NCI-H2196 (cell line): ENCODE measurements at regions not wholly inside any gene's neighbourhood (a gene's known extent, or its start where the extent isn't known, plus 50 kb on each side); places are given as distances from the start of the nearest gene placed in this dataset.

Source experiments
- DNase-seq: peaks from one replicate; lab custom pipeline; 2025; ENCODE audit not compliant: unreplicated experiment; lab: John Stamatoyannopoulos, UW

DNA sequence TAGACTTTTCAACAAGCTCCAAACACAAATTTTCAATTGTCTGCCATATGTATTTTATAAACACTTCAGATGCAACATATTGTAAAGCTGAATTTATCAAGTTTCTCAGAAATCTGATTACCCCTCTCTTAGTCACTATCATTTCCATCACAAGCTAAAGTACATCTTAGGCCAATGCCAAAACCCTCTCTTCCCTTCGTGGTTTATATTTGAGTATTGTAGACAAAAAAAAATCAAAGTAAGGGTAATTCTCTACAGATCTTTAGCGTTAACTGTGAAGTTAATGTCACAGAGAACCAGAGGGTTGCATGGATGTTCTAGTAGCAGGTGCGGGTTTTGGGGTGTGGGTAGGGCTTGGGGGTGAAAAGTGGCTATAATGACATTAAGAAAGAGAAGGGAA, 387.7 kb upstream of the PTGER4 start:
- no peak for DNase-seq

DNA sequence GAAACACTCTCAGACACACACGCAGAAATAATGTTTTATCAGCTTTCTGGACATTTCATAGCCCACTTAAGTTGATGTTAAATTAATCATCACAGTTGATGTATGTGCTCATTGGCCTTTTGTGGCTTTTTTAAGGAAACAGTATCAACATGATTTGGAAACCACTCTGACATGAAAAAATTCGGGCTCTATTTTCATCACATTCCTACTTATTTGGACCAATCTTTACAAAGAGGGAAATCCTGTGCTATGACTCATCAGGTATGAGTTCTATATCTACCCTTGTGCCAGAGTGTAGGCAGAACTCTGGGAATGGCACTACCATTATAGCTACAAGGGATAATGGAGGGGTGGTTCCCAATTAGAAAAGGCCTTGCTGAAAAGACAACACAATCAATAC, 388.4 kb upstream of the PTGER4 start:
- no peak for DNase-seq

DNA sequence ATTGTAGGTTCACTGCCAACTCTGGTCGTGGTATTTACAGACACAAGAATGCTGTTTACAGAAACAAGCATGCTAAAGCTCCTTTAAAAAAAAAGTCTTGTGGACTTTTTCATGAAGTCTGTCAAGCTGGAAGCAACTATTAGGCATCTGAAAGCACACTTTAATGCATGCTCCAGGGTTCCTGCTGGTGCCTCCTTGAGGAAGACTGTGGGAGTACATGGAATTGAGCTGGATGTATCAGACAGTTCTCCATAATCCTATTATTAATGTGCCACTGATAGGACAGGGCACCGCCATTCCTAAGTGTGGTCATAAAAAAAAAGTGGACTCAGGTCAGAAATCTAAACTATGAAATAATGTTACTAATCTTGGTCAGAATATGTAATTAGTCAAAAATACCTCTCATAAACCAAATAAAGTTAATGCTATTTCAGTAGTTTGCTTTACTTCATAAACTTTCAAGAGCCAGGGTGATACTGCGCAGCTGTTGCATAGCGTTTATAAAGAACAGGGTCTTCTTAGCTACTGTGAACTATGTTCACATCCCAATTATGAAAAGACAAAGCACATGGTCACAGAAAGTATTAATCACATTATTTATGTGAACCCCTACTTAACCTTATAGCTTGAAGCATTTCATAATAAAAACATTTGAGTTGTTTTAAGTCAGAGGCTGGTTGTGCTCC, 390.8 kb upstream of the PTGER4 start:
- DNase-seq, result no peak

DNA sequence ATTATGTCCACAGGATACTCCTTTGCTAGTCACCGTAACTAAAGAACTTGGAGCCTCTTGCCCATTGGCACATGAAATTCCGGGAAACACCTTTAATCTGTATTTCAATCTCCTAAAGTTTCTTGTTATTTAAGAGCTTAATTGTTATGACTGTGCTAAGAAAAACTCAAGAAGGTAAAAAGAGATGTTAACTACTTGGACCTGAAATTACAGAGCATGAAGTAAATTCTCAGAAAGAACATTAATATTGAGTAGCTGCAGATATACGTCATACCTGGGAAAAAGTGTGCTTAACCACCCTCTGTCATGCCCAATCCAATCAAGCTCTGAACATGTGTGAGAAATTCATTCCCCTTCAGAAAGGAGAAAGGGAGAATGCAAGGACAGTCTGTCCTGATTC, 394.9 kb upstream of the PTGER4 start:
- DNase-seq, result no peak

DNA sequence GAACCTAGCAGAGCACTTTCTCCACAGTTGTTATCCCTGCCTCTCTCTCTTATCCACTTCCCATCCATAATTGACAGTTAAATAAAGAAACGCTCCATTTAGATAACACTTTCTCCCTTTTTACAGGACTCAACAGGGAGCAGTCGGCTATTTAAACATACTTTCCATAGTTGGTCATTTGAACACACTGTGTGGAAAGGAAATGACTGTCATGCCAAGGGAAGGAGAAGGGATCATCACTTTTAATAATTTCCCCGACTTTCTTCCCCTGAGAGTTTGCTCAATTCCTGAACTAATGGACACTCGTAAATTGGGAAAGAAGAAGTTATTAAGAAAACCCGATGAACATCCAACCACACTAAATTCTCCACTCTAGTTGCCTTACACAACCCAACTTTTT, 400.8 kb upstream of the PTGER4 start:
- no peak for DNase-seq

DNA sequence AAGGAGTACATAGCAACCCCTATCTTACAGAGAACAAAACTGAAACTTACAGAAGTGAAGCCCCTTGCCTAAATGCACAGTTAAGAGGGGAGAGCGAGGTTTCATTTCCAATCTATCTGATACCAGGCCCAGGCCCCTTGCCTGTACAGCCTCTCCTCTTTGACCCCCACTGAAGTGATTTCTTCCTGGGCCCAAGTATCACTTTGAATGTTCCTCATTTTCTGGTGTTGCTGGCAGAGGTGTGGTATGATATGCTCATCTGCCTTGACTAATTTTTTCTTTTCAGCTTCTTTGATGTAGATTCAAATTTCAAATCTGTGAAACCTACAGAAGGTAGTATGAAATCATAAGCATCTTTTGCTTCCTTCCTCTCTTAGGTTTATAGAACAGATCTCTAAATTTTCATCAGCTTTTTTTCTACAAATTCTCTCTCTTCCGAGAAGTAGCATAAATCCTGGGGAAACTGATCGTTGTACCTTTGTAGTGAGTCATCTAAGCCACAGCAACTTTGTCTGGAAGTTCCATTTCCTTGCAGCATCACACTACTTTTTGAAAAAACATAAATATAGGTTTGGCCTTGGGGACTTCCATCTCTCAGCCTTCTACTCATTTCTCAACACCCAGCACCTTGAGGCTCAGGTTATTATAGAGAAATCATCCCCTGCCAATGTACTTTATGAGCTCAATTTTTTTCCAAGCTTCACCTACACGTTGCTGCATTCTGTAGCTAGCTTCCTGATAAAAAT, 402.4 kb upstream of the PTGER4 start:
- no peak for DNase-seq

DNA sequence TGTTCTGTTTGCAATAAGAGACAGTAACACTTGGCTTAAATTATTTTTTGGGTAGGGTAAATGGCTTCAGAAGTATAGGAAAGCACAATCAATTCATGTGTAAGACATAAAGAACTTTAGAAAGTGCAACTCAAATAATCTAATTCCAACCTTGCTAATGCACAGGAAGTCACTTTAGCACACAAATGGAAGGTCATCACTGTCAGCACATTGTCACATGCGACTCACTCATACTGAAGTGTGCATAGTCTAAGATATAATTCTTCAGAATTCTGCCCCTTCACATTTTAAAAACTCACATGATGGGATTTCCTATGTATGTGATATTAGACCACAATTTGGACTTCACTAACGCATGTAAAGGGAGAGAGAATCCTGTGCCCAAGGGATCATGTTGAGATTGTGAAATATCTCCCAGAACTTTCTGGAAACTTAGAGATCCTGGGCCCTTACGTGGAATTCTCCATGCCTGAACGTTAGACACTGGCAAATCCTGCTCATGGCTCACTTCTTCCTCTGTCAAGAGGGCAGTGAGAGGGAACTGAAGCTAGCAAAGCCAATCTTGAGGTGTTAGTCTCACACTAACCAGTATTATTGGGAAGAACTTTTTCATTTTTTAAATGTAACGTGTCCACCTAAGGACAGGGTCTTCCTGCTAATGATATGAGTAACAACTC, 403.2 kb upstream of the PTGER4 start:
- no peak for DNase-seq

DNA sequence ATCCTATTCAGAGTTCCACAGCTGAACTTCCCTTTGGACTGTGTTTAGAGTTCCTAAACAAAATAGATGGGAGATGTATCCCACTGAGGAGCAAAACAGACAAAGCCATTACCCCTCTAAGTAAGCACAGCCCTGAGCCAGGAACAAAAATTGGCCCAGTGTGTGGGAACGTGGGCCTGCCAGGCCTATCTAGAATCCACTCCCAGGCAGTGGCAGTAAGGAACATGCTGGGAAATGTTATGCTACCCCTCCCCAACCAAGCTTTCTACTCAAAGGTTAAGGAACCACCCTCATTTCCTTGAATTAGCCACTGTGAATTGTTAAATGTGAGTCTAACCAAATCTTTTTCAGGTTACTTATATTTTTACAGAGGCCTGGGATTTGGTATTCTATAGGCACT, 405.1 kb upstream of the PTGER4 start:
- no peak for DNase-seq

DNA sequence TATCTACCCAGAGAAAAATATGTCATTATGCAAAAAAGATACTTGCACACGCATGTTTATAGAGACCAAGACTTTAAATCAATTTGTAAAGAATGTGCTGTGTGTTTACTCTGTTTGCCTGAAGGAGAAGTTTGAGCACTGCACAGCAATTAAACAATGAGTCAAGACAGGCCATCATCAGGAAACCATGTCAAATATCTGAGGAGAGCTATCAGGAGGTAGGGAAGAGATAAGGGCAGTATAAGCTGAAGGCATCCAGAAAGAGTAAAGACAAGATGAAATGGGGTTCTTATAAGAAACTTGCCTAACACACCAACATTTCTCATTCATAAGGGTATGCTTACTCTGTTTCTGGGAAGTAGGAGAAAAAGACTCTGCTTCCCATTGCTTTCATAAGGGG, 405.8 kb upstream of the PTGER4 start:
- DNase-seq, result no peak

DNA sequence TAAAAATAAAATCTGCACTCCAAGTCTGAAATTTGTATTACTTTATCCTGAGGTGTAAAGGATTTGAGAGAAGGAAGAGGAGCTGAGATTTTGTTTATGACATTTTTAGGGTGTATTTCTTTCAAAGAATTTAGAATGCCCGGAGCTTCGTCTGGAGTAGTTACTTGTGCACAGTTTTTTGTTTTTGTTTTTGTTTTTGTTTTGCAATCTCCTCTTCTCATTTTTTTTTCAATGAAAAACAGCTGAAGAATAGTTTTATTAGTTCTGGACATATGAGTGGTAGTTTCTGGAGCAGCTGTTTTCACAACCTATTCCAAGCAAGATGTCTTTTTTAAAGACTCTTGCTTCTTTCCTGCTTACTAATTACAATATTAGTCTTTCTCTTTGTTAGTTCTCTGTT, 408.2 kb upstream of the PTGER4 start:
- DNase-seq, result no peak

DNA sequence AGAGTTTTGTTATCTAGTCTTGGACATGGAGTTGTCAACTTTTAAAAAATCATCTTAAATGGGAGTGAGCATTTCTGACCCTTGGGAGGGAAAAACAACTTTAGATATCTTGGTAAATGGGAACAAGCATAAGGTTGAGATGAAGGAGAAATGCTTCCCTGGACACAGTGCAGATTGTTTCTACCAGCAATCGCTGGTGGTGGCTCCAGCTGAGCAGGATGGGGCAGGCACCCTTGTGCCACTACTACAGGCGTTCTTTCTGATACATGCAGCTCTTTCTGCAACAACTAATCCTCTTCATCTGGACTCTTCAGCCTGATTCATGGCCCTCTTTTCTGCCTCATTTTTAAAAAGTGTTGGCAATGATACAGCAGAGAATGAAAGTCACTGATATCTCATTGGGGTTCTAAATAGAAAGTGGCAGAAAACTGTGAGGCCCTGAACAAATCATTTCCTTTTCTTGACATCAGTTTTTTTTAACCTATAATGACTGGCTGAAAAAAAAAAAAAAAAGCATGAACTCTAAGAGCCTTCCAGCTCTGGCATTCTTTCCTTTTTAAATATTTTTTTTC, 409.4 kb upstream of the PTGER4 start:
- DNase-seq, result no peak

DNA sequence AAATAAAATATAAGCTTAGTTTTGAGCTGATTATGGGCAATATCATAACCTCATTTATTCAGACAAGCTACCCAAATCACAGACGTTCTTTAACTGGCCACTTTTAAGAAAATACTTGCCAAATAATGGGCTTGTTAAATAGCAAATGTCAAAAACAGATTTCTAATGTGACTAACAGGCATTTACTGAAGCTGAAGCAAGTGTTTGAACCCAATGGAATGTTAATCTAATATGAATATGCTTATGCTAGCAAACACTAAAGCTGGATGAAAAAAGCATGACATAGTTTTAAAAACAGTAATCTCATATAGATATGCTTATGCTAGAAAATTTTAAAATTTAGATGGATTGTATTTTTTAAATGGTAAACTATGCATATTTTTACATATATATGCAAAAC, 411.6 kb upstream of the PTGER4 start:
- DNase-seq, result no peak

DNA sequence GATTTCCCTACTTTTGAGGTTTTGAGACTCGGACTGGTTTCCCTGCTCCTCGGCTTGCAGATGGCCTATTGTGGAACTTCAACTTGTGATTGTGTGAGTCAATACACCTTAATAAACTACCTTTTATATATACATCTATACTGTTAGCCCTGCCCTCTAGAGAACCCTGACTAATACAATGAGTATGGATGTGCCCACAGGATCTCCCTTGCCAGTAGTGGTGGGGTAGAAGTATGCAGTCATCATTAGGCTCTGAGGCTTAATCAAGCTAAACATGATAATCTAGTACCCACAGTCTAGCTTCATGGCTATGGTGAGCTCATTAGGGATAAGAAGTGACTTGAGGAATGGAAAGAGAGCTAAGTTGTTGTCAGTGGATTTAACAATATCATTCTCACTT, 412.8 kb upstream of the PTGER4 start:
- no peak for DNase-seq

DNA sequence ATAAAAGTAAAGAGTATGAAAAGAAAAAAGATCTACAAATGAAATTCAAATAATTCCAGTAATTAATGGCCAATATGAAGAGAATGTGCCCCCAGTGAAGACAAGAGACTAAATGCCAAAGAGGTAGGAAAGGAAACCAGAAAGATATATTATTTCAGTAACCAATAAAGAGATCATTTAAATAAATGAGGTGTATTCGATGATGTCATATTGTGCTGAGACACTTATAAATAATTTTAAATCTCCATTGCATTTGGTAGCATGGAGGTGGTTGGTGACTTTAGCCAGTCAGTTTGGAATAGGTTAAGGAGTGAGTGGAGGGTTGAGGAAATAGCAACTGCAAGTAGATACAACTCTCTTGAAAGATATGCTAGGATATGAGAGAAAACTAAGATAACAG, 417.7 kb upstream of the PTGER4 start:
- no peak for DNase-seq

DNA sequence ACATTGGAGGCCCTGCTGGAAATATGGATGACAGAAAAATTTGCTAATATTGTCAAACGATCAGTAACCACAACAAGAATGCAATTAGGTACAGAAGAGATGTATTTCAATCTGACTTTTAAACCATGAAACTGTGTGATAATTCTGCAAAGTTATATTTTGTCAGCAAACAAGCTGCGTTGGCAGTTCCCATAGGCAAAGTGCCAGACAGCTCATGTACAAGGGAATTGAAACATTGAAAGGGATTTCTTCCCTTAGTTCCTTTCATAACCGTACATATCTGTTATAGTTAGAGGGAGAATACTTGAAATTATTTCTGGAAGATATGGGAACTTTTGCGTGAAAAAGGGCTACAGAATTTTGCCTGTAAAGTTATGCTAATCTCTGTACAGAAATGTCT, 419.4 kb upstream of the PTGER4 start:
- DNase-seq, result no peak

DNA sequence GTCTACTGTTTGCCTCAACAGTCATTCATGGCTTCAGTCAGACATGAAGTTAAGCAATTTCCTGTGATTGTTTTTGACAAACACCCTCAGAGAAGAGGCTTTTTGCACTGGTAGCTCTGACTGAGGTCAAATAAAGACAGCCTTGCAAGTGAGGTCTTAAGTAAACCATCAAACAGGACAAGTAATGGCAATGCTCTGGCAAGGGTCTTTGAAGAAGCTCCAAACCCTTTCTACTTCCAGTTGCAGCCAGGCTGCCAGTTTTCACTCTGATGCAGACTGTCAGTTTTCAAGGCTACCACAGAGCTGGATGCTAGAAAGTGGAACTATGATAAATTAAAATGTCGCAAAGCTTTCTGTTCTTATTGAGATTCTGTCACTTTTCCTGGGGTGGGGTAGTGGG, 421.5 kb upstream of the PTGER4 start:
- no peak for DNase-seq

DNA sequence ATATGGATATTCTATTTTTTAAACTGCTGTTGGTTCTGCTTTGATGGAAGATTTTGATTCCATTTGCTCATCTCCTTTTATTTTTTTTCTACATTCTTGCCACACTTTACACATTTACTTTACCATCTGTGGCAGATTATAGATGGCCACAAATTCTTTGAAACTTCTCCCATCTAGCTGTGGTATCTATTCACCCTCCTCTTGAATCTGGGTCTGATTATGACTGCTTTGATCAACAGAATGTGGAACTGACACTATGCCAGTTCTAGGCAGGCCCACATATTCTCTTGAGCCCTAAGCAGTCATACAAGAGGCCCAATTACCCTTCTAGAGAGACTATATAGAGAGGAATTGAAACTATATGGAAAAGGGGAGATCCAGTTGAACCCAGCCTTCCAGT, 439.0 kb upstream of the PTGER4 start:
- no peak for DNase-seq

DNA sequence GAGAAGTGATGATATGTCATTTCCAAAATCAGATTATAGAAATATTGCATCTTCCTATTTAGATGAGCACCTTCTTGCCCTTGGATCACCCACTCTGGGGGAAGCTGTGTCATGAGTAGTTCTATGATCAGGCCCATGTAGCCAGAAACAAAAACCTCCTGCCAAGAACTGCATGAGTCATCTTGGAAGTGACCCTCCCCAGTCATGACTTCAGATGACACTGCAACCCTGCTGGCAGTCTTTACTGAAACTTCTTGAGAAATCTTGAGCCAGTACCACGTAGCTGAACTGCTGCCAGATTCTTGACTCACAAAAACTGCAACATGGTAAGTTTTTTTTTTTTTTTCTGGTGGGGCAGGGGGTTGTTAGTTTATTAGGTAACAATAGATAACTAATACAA, 439.6 kb upstream of the PTGER4 start:
- DNase-seq, result no peak

DNA sequence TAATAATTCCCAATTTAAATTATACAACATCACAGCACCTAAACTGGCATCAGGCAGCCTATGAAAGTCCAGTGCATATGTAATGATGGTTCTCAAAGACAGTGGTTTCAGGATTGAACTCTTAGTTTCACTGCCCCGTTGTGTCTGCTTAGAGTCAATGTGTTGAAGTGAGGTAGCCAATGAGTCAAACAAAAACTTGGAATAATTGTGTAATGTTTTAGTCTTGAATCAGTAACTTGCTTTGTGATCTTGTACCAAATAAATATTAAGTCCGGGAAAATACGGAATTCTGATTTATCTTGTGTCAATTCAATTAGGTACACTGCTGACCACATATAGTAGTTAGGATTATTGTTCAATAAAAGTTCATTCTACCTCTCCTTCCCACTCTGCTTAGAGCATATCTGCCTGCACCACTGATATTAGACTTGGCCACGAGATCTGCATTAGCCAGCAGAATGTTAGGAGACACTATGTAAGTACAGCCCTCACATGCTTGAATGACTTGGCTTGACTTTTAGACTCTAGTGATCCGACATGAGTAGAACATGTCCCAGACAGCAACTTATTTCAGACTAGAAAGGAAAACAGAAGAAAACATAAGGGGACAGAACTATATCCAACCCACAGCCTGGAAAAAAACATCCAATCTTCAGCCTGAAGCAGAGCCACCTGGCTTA, 441.5 kb upstream of the PTGER4 start:
- DNase-seq, result no peak

DNA sequence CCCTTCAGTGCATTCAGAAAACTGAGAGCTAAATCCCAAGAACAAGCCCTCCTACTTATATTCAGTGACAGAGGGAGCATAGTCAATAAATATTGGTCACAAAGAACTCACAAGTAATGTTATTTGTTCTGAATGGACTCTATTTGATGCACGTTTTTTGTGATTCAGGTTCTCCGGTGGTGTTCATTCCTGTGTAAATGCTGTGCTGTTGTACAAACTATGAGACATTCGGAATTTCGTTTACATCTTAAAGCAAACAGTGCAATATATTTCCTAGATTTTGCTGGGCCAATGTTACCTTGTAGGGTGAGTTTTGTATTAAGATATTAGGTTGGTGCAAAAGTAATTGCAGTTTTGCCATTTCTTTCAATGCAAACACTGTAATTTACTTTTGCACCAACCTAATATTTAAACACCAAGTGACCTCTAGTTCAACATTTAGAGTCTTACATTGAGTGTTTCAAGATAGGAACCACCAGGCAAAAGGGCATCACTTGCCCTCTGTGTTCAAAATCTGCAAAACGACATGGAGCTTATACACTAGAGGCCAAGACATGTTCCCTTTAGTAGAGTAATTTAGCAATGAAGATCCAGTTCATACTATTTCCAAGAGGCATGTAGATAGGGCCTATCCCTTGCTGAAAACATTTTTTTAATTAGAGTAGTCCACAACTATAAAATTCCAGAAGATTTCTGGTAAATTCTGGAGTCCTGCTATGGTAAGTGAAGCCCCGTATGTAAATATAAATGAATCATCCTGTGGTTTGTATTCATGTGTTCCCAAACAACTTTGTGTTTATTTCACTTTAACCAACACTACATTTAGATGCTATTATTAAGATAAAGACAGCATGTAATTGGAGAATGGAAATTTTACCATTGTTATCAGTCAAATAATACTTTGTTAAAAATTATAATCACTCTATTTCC, 444.0 kb upstream of the PTGER4 start:
- no peak for DNase-seq
